ENCODE measurements at regions not wholly inside any gene's neighbourhood (a gene's known extent, or its start where the extent isn't known, plus 50 kb on each side); places are given as distances from the start of the nearest gene placed in this dataset.

DNA sequence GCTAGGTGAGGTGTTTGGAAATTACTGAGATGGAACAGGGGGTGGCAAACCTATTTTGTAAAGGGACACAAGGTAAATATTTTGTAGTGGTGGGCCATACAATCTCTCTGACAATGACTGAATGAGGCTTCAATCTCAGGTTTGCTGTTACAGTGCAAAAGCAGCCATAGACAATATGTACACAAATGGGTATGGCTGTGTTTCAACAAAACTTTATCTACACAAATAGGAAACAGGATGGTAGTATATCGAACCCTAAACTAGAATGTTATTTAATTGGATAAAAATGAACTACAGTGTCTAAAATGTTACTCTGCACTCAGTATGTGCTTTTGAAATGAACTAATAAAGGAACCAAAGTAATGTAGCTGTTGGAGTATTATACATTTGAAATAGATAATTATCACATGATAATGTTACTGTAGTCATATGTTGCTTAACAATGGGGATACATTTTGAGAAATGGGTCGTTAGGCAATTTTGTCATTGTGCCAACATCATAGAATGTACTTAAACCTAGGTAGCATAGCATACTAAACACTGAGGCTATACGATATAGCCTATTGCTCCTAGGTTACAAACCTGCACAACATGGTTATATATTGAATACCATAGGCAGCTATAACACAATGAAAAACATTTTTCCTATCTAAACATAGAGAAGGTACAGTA, 495.2 kb upstream of the TBL1XR1 start (continued):
- TF ChIP-seq E2F1 (CRISPR knock-in tag; IDR thresholded peaks at IDR 0.05) (no peak), ZNF121 (CRISPR knock-in tag; IDR thresholded peaks at IDR 0.05) (no peak), ATF1 (CRISPR knock-in tag; IDR thresholded peaks at IDR 0.05) (no peak), OVOL2 (CRISPR knock-in tag; IDR thresholded peaks at IDR 0.05; ENCODE audit: borderline replicate concordance) (no peak), ESRRA (CRISPR knock-in tag; IDR thresholded peaks at IDR 0.05; ENCODE audit: borderline replicate concordance) (no peak)
- TF ChIP-seq, protein P1, sequence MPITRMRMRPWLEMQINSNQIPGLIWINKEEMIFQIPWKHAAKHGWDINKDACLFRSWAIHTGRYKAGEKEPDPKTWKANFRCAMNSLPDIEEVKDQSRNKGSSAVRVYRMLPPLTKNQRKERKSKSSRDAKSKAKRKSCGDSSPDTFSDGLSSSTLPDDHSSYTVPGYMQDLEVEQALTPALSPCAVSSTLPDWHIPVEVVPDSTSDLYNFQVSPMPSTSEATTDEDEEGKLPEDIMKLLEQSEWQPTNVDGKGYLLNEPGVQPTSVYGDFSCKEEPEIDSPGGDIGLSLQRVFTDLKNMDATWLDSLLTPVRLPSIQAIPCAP (CRISPR knock-in tag; IDR thresholded peaks at IDR 0.05), result no peak

- CTCF ChIA-PET, result no interaction called here
- peaks cover 21% of the 10 kb centered on the region for H3K4me1 Mint-ChIP-seq
- no peaks in the 10 kb centered on the region for H3K9me3 Mint-ChIP-seq
- H3K27ac Mint-ChIP-seq, result no peak overlapping the region
- DNase-seq (ENCODE audit: low spot score), result no peak
- H3K36me3 Mint-ChIP-seq, result no peaks in the 10 kb centered on the region
- POLR2A ChIA-PET, result interaction anchor here (0.6 kb wide), 1 partner anchor 156 kb away, joined by 7 read pairs; no protein-coding TSS in a partner anchor
- H3K27me3 Mint-ChIP-seq (ENCODE audit: low read depth), result no peaks in the 10 kb centered on the region
- no peak for ATAC-seq
- no peak for TF ChIP-seq CBFB (CRISPR knock-in tag; IDR thresholded peaks at IDR 0.05; ENCODE audit: low read depth)
- TF ChIP-seq CREB1 (CRISPR knock-in tag; IDR thresholded peaks at IDR 0.05), result no peak
- no peak for TF ChIP-seq ZNF263 (CRISPR knock-in tag; IDR thresholded peaks at IDR 0.05; ENCODE audit: low read depth)
- TF ChIP-seq NR1H2 (CRISPR knock-in tag; IDR thresholded peaks at IDR 0.05), result no peak
- TF ChIP-seq ETV6 (CRISPR knock-in tag; IDR thresholded peaks at IDR 0.05), result no peak
- TF ChIP-seq ZNF512 (CRISPR knock-in tag; IDR thresholded peaks at IDR 0.05; ENCODE audit: borderline replicate concordance), result no peak
- TF ChIP-seq TCF7 (CRISPR knock-in tag; IDR thresholded peaks at IDR 0.05; ENCODE audit: low read depth), result no peak
- TF ChIP-seq, protein P2, sequence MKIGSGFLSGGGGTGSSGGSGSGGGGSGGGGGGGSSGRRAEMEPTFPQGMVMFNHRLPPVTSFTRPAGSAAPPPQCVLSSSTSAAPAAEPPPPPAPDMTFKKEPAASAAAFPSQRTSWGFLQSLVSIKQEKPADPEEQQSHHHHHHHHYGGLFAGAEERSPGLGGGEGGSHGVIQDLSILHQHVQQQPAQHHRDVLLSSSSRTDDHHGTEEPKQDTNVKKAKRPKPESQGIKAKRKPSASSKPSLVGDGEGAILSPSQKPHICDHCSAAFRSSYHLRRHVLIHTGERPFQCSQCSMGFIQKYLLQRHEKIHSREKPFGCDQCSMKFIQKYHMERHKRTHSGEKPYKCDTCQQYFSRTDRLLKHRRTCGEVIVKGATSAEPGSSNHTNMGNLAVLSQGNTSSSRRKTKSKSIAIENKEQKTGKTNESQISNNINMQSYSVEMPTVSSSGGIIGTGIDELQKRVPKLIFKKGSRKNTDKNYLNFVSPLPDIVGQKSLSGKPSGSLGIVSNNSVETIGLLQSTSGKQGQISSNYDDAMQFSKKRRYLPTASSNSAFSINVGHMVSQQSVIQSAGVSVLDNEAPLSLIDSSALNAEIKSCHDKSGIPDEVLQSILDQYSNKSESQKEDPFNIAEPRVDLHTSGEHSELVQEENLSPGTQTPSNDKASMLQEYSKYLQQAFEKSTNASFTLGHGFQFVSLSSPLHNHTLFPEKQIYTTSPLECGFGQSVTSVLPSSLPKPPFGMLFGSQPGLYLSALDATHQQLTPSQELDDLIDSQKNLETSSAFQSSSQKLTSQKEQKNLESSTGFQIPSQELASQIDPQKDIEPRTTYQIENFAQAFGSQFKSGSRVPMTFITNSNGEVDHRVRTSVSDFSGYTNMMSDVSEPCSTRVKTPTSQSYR (CRISPR knock-in tag; IDR thresholded peaks at IDR 0.05), result no peak
- no peak for TF ChIP-seq MXD4 (CRISPR knock-in tag; IDR thresholded peaks at IDR 0.05; ENCODE audit: borderline replicate concordance)
- no peak for TF ChIP-seq FOXK1 (CRISPR knock-in tag; IDR thresholded peaks at IDR 0.05)
- TF ChIP-seq, protein P3, sequence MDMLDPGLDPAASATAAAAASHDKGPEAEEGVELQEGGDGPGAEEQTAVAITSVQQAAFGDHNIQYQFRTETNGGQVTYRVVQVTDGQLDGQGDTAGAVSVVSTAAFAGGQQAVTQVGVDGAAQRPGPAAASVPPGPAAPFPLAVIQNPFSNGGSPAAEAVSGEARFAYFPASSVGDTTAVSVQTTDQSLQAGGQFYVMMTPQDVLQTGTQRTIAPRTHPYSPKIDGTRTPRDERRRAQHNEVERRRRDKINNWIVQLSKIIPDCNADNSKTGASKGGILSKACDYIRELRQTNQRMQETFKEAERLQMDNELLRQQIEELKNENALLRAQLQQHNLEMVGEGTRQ (CRISPR knock-in tag; IDR thresholded peaks at IDR 0.05), result no peak
- TF ChIP-seq ZNF219 (CRISPR knock-in tag; IDR thresholded peaks at IDR 0.05; ENCODE audit: borderline replicate concordance), result no peak
- TF ChIP-seq NR3C1 (CRISPR knock-in tag; conservative IDR thresholded peaks at IDR 0.05; ENCODE audit: low read depth), result no peak
- TF ChIP-seq ZNF121 (CRISPR knock-in tag; IDR thresholded peaks at IDR 0.05), result no peak
- TF ChIP-seq TEAD4 (CRISPR knock-in tag; IDR thresholded peaks at IDR 0.05), result no peak
- no peak overlapping the region for H3K4me3 Mint-ChIP-seq
These were observed 496.5 kb upstream of the TBL1XR1 start for GRCh38 chr3:177693616-177694264.
